GM21717 (cell line): ENCODE measurements at regions not wholly inside any gene's neighbourhood (a gene's known extent, or its start where the extent isn't known, plus 50 kb on each side); places are given as distances from the start of the nearest gene placed in this dataset.
"Not testable (repeated sequence)": the region's sequence is repeated elsewhere in the genome, so short reads cannot be mapped to it uniquely, and the experiment has no call there.

ENCODE experiments used
- ATAC-seq: cut with Tn5 transposase; IDR thresholded peaks from one replicate; pipeline ENCODE4 v1.9.1; 2021; ENCODE audit warnings: mild to moderate bottlenecking, moderate library complexity; ENCODE audit not compliant: unreplicated experiment

DNA sequence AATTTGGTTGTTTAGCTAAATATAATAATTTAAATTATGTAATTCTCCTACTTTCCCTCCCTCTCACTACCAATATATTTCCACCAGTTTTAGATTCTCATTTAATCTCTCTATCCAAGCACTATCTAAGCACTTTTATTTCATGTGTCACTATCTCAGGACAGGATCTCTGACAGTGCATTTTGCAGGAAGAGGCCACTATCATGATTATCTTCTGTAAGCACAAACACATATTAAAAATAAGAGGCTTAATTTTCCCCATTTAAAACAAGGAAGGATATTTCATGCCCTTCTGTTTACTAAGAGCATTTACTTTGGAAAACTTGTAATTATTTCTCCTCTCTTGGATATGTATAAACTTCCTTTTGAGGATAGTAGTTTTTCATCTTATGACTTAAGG is 726.2 kb upstream of the ZNF804A start:
- no peak for ATAC-seq

DNA sequence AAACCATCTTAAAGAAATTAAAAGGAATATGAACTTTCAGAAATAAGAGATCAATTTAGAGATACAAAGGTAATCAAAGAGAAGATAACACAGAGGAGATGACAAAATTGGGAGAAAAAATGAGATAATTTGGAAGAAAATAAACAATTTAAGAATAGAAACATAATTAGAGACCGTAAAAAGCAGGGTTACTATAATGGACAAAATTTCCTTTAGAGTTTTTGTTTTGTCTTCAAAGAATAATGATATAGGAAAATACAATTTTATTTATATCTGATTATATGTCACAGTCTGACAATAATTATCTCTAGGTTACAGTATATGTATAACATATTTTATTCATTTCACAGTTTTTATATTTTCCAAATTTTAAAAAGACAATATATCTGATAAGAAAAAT is 716.4 kb upstream of the ZNF804A start:
- ATAC-seq = no peak

DNA sequence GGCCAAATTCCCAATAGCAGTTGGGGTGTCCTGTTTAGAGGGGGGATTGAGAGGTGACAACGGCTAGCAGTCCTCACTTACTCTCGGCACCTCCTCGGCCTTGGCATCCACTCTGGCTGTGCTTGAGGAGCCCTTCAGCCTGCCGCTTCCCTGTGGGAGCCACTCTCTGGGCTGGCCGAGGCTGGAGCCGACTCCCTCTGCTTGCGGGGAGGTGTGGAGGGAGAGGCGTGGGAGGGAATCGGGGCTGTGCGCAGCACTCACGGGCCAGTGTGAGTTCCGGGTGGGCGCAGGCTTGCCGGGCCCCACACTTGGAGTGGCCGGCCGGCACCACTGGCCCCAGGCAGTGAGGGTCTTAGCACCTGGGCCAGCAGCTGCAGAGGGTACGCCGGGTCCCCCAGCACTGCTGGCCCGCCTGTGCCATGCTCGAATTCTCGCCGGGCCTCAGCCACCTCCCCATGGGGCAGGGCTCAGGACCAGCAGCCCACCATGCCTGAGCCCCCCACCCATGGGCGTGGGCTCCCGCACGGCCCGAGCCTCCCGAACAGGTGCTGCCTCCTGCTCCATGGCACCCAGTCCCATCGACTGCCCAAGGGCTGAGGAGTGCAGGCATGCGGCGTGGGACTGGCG is 705.9 kb upstream of the ZNF804A start:
- no peak for ATAC-seq

DNA sequence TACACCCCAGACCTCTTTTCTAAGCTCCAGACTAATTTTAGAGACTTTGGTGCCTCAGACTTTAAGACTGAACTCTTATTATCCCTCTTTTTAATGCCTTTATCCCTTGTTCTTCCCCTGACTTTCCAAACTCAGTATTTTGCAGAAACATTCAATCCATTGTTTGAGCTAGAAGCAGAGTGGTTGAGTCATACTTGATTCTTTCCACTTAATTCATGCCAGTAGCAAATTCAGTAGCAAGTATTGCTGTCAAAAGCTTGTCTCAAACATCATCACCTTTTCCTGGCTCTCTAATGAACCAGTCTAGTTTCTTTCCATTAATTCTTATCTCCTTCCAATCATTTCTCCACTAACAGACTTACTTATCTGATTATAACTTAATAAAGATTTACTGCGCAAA is 699.7 kb upstream of the ZNF804A start:
- no peak for ATAC-seq

DNA sequence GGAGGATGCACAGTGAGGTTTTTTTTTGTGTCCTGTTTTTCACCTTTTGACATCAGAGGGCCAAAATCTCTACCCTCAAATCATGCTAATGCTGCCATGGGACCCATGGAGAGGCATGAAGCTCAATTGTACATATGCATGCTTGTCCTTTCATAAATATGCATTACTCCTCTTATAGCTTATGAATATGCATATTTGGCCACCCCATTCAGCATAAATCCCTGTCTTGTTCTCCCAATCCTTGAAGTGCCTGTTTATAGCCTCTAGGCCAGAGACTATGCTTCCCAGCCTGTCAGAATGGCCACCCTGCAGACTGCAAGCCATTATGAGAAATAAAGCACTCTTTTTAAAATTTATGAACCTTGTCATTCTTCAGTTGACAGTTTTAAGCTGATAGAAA is 696.4 kb upstream of the ZNF804A start:
- no peak for ATAC-seq

DNA sequence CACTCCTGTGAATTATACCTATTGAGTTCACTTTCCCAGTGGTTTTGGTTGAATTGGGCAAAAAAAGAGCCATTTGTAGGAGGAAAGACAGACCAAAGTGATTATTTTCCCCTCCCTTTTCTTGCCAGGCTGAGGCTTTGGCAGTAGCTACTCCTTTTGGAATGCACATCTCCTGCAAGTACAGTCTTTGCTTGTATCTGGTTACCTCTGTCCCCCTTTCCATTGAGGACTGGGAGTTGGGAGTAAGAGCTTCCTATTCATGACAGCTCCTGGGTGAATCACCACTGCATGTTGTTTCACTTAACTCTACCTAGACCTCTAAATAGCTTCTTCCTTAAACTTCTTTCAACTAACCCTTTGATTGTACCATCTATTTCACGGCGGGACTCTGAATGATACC is 695.3 kb upstream of the ZNF804A start:
- ATAC-seq = no peak

DNA sequence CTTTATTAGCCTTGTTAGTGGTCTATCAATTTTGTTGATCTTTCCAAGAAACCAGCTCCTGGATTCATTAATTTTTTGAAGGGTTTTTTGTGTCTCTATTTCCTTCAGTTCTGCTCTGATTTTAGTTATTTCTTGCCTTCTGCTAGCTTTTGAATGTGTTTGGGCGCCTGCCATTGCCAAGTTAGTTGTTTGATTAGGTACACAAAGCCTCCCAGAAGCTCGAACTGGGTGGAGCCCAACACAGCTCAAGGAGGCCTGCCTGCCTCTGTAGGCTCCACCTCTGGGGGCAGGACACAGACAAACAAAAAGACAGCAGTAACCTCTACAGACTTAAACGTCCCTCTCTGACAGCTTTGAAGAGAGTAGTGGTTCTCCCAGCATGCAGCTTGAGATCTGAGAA is 682.3 kb upstream of the ZNF804A start:
- ATAC-seq = not testable (repeated sequence)

DNA sequence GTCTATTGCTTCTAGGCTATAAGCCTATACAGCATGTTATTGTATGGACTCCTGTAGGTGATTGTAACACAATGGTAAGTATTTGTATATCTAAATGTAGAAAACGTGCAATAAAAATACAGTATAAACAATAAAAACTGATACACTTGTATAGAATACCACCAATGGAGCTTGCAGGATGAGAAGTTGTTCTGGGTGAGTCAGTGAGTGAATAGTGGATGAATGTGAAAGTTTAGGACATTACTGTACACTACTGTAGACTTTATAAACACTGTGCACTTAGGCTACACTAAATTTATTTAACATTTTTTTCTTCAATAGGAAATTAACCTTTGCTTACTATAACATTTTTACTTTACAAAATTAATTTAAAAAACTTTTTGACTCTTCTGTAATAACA is 679.2 kb upstream of the ZNF804A start:
- no peak for ATAC-seq

DNA sequence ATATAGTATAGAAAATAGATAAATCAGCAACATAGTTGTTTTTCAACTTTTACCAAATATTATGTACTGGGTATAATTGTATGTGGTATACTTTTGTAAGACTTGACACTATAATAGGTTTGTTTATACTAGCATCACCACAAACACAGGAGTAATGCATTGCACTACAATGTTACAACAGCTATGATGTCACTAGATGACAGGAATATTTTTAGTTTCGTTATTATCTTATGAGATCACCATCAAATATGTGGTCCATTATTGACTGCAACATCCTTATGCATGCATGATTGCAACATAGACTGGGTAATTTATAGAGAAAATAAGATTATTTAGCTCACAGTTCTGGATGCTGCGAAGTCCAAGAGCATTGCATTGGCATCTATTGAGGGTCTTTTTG is 678.4 kb upstream of the ZNF804A start:
- ATAC-seq = no peak

DNA sequence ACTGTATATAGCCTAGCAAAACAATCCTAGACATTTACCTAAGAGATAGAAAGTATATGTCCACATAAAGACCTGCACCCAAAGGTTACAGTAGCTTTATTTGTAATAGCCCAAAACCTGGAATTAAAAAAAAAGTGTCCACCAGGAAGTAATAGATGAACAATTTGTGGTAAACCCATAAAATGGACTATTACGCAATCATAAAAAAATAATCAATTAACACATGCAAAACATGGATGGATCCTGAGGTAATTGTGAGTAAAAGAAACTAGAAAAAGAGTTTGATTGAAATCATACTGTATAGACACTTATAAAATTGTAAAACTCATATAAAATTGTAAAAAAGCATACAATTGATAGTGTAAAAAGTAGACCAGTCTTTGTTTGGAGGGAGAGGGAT is 673.0 kb upstream of the ZNF804A start:
- no peak for ATAC-seq

DNA sequence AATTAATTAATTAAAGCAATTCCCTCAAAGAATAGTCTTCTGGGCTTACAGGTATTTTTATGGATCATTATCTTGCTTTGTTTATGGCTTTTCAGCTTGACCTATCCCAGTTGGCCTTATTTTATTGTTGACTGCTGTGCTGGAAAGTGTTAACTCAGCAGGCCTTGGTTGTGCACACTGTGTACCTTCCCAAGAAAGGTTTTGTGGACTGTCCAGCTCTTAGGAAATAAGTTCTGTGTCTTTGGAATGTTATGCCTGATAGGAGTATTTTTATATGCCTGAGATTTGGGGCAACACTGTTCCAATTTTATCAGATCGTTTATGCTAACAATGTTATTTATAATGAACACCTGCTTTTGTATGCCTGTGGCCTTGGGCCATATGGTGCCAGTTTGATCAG is 671.9 kb upstream of the ZNF804A start:
- ATAC-seq = no peak

DNA sequence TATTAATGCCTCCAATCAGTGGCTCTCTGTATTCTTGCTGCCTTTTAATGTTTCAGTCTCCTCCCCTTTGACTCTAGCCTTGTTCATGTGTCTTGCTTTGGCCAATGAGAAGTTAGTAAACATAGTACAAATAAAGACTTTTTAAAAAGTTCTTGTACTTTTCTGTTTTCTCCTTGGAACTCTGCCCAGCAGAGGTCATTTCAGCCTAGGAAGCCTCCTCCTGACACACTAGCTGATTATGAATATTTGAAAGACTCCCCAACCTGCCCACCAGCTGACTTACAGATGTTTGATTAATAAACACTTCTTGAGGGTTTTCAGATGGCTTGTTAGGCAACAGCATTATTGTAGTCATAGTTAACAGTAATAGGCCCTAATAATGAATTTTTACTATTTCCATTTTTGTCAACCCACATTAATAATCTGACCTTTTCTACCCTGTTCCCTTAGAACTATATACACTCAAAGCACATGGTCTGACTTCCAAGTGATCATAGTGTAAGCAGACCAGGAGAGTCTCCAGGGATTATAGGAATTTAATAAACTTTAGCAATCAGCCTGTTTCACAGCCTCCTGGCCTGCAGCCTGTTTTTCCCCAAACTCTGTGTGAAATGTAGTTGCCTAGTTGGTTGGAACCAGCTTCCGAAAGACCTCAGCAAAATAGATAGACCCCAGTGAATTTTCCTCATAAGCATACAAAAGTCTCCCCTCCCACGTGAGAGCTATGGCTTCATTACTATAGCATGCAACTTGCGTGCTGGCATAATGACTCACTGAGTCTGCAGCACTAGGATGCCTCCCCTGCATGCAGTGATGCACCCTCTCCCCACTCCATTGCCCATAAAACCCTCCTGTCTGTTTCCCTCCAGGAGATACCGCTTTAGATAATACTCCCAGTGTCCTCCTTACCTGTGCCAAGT is 670.7 kb upstream of the ZNF804A start:
- ATAC-seq = no peak

DNA sequence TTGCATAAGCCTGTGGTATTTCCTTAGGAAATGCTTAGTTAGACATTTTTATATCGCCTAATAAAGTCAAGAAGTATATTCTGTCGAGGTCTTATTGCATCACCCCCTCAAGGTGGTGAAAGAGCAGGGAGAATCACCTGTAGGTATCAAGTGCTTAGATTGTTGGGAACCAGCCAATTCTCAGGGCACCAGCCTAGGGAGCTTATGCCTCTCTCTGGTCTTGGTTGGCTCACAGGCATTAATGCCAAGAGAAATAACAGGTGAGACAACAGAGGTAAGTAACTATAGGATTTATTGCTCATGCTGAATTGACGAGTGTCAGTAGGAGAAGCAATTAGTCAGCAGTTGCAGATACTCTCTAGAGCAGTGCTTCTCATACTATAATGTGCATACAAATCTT is 663.3 kb upstream of the ZNF804A start:
- ATAC-seq = no peak

DNA sequence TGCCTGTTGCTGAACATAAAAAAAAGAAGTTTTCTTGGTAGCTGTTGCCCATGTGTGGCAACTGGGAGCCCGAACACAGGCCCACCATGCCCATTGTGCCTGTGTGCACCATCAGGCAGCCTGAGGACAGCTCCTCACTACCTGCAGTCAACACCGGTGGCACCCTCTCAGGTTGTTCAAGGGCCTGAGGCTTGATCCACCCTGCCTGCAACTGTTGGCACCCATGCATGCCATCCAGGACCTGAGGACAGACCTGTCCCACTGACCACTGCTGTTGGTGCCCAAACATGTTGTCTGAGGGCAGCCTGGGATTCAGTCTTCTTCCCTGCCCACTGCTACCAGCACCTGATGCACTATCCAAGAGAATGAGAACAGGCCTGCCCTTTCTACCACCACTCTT is 661.1 kb upstream of the ZNF804A start:
- no peak for ATAC-seq

DNA sequence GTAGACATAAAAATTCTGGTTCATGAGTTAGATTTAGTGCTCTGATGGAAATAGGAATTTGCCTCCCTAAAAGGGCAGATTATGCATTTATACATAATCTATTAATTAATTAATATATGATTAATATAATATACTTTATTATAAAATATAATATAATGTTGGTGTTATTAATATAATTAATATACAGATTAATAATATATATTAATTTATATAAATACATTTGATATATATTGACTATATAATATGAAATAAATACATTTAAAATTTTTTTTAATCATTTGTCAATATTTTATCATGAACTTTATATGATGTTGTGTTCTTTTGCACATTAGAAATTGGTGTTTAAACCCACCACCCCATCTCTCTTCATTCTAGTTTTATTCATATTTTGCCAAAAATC is 652.1 kb upstream of the ZNF804A start:
- no peak for ATAC-seq

DNA sequence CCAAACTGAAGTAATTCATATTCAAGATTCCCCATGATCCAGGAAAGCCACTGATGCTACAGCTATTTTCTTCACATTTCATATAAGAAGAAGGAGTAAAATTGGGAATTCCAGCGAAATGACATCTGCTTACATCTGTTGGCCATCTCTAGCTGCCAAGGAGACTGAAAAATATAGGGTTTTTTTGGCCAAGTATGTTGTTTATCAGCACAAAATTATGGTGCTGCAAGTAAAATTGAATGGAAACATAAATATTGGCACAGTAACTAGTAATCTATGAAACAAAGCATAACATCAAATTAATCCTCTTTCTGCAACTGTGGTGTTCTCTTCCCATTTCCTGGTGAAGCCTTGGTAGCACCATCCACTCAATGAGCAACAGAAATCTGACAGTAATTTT is 649.5 kb upstream of the ZNF804A start:
- no peak for ATAC-seq

DNA sequence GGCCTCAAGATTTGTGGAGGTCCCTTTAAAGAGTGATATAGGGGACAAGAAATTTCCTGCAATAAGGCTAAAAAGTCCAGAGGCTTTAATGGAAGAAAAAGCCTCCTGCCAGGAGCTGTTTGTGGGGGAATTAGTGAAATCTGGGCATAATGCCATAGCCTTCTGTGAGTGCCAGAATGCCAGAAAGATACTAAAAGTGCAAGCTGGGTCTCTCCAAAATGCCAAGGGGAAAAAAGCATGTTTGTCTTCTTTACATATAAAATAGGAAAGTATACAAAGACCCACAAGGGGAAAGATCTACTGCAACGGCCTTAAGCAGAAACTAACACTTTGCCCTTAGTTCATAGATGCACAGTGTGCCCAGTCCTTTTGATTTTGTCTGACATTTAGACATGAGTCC is 647.7 kb upstream of the ZNF804A start:
- no peak for ATAC-seq

DNA sequence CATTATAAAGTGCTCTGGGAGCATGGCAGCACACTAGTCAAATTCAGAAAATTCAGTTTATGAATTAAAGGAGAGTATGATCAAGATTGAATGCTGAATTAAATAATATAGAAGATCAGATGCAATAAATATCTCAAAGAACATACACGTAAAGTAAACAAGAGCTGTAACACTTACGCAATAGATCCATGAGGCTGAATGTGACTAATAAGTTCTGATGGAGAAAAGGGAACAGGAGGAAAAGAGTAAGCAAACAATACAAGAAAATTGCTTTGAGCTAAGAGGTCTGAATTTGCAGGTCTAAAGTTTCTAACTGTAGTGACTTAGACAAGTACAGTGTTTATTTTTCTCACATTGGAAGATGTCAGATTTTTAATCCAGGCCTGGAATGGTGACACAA is 646.7 kb upstream of the ZNF804A start:
- ATAC-seq = no peak

DNA sequence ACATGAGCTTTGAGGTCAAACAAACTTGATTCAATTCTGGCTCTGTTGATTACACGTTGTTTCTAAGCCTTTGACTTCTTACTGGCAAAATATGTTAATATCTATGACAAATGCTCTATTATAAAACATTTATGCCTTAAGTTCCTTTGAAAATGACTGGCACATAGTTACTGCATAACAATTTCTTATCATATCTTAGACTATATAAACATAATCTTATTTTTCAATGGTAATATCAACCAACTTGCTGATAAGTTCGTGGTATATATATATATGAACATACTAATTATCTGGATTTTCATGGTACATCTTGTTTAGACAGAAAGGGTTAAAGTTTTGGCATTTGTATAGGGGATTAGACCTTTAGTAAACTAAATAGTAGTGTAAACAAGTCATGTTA is 645.6 kb upstream of the ZNF804A start:
- ATAC-seq = no peak

DNA sequence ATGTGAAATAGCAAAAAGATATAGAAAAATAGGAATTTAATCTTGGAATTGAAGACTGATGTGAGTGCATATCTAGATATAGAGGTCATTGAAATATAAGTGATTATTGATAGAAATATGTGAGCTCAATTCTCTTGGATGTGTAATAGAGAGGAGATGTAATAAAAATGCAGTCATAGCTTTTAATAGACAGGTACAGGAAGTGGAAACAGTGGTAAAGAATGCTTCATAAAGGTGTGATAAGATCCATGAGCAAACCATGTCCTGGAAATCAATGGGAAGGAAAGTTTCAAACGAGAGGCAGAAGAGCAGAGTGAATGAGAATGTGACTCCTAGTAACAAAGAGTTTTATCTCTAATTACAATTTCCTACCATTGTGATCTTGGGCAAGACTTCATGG is 634.7 kb upstream of the ZNF804A start:
- ATAC-seq = no peak

DNA sequence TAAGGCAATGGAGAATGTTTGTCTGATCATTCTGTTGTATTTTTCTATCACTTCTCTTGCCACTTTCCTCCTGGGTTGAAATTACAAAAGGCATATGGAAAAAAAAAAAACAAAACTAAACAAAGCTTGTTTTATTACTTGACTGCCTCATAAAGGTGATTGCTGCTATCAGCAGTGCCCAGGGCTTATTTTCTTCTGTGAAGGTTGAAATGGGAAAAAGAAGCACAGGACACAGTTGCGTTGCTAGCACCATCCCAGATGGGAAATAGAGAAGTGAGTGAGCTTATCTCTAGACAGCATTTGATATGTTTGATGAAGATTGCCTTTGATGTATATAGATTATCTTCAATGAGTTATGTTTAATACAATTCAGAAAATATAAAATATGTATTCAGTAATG is 633.8 kb upstream of the ZNF804A start:
- ATAC-seq = no peak

DNA sequence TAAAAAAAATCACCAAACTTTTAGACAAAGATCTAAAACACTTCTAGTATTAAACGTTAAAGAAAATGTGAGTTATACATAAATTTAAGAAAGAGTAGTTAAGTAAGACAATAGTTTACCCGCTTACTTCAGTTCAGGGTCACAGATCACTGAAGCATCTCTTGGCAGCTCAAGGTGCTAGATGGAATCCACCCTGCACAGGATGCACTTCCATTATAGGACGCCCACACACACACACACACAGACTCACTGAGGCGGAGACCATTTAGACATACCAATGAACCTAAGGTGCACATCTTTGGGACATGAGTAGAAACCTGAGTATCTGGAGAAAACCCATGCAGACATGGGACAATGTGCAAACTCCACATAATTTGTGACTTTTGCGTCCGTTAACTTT is 630.6 kb upstream of the ZNF804A start:
- ATAC-seq = no peak

DNA sequence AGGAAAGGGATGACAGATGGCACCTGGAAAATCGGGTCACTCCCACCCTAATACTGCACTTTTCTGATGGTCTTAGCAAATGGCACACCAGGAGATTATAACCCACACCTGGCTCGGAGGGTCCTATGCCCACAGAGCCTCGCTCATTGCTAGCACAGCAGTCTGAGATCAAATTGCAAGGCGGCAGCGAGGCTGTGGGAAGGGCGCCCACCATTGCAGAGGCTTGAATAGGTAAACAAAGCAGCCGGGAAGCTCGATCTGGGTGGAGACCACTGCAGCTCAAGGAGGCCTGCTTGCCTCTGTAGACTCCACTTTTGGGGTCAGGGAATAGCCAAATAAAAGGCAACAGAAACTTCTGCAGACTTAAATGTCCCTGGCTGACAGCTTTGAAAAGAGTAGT is 622.7 kb upstream of the ZNF804A start:
- ATAC-seq = not testable (repeated sequence)
